Osteocyte (in vitro differentiated cells): ENCODE measurements at regions not wholly inside any gene's neighbourhood (a gene's known extent, or its start where the extent isn't known, plus 50 kb on each side); places are given as distances from the start of the nearest gene placed in this dataset.

Experiments
- DNase-seq: peaks from one replicate; pipeline ENCODE4 v3.0.0; 2021; ENCODE audit warnings: mixed read lengths; ENCODE audit not compliant: unreplicated experiment; ENCODE audit errors: extremely low spot score
- H3K27ac Mint-ChIP-seq: one replicate; pipeline ENCODE4 v1.8.0; 2021; ENCODE audit warnings: mild to moderate bottlenecking, mixed read lengths; ENCODE audit not compliant: unreplicated experiment
- H3K27me3 Mint-ChIP-seq: one replicate; pipeline ENCODE4 v1.8.0; 2021; ENCODE audit warnings: mixed read lengths; ENCODE audit not compliant: unreplicated experiment
- H3K36me3 Mint-ChIP-seq: one replicate; pipeline ENCODE4 v1.8.0; 2021; ENCODE audit warnings: mixed read lengths; ENCODE audit not compliant: unreplicated experiment
- H3K4me1 Mint-ChIP-seq: one replicate; pipeline ENCODE4 v1.8.0; 2021; ENCODE audit warnings: mixed read lengths; ENCODE audit not compliant: unreplicated experiment
- H3K4me3 Mint-ChIP-seq: one replicate; pipeline ENCODE4 v1.8.0; 2021; ENCODE audit warnings: mild to moderate bottlenecking, moderate library complexity, mixed read lengths; ENCODE audit not compliant: unreplicated experiment
- H3K9me3 Mint-ChIP-seq: one replicate; pipeline ENCODE4 v1.8.0; 2021; ENCODE audit warnings: mixed read lengths; ENCODE audit not compliant: unreplicated experiment
- CTCF ChIP-seq: fragments of 200-600 bp; sonication (generic); IDR thresholded peaks from 2 replicates; pipeline ENCODE4 v1.5.0; 2021; ENCODE audit warnings: antibody characterized with exemption, mild to moderate bottlenecking, moderate library complexity

- TF ChIP-seq CTCF = no peak
- H3K4me3 Mint-ChIP-seq = no peak overlapping the region
- no peaks in the 10 kb centered on the region for H3K4me1 Mint-ChIP-seq
- H3K9me3 Mint-ChIP-seq = peaks cover 16% of the 10 kb centered on the region
- no peaks in the 10 kb centered on the region for H3K36me3 Mint-ChIP-seq
- no peaks in the 10 kb centered on the region for H3K27me3 Mint-ChIP-seq
- no peak for DNase-seq
- H3K27ac Mint-ChIP-seq = no peak overlapping the region
Observed at GRCh38 chr20:20887593-20888265, 175.3 kb upstream of the RALGAPA2 start.

- Mint-ChIP-seq H3K27me3 (no peaks in the 10 kb centered on the region), H3K4me1 (no peaks in the 10 kb centered on the region), H3K27ac (no peak overlapping the region), H3K36me3 (no peaks in the 10 kb centered on the region), H3K9me3 (peaks cover 9% of the 10 kb centered on the region), H3K4me3 (no peak overlapping the region)
- no peak for TF ChIP-seq CTCF
- no peak for DNase-seq
Observed at GRCh38 chr20:20881808-20882207, 169.4 kb upstream of the RALGAPA2 start.

GRCh38 chr20:20877079-20877478, 164.6 kb upstream of the RALGAPA2 start:
- no peak overlapping the region for H3K4me3 Mint-ChIP-seq
- peaks cover 5% of the 10 kb centered on the region for H3K9me3 Mint-ChIP-seq
- no peak for TF ChIP-seq CTCF
- no peak for DNase-seq
- H3K4me1 Mint-ChIP-seq = no peaks in the 10 kb centered on the region
- no peaks in the 10 kb centered on the region for H3K36me3 Mint-ChIP-seq
- H3K27me3 Mint-ChIP-seq = no peaks in the 10 kb centered on the region
- H3K27ac Mint-ChIP-seq = no peak overlapping the region

- Mint-ChIP-seq H3K36me3 (no peaks in the 10 kb centered on the region), H3K27ac (no peak overlapping the region), H3K9me3 (no peaks in the 10 kb centered on the region), H3K27me3 (no peaks in the 10 kb centered on the region), H3K4me3 (no peak overlapping the region), H3K4me1 (no peaks in the 10 kb centered on the region)
- no peak for DNase-seq
- no peak for TF ChIP-seq CTCF
Observed at GRCh38 chr20:20875716-20876115, 163.3 kb upstream of the RALGAPA2 start.

- no peaks in the 10 kb centered on the region for H3K27me3 Mint-ChIP-seq
- H3K9me3 Mint-ChIP-seq = no peaks in the 10 kb centered on the region
- no peak overlapping the region for H3K4me3 Mint-ChIP-seq
- TF ChIP-seq CTCF = no peak
- no peak for DNase-seq
- H3K4me1 Mint-ChIP-seq = no peaks in the 10 kb centered on the region
- H3K27ac Mint-ChIP-seq = no peak overlapping the region
- H3K36me3 Mint-ChIP-seq = no peaks in the 10 kb centered on the region
Observed at GRCh38 chr20:20872428-20872827, 160.0 kb upstream of the RALGAPA2 start.
